ENCODE measurements at regions not wholly inside any gene's neighbourhood (a gene's known extent, or its start where the extent isn't known, plus 50 kb on each side); places are given as distances from the start of the nearest gene placed in this dataset.

DNA sequence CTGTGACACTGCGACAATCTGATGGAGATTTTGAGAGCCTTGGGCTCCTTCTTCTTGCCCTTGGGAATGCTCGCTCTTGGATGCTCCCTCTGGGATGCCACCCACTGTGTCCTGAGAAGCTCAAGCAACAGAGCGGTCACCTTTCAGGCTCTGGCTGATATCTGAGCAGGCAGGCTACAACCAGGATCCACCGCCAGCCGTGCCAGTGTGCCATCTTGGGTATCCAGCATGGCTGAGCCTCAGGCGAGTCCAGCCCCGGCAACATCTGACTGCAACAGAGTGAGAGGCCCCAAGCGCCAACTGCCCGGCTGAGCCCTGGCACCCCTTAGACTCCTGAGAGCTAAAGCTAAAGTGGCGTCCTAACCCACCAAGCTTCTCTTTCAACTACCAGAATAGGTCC is 202.1 kb downstream of the IRX2 start:
- TF ChIP-seq CTCF (IDR thresholded peaks at IDR 0.05; ENCODE audit: low read depth, low read length) = no peak
- TF ChIP-seq EZH2phosphoT487 (IDR thresholded peaks at IDR 0.05; ENCODE audit: low read depth) = no peak

Data from OCI-LY3 (cell line).